ENCODE measurements at regions not wholly inside any gene's neighbourhood (a gene's known extent, or its start where the extent isn't known, plus 50 kb on each side); places are given as distances from the start of the nearest gene placed in this dataset.
"Not testable (repeated sequence)": the region's sequence is repeated elsewhere in the genome, so short reads cannot be mapped to it uniquely, and the experiment has no call there.

DNA sequence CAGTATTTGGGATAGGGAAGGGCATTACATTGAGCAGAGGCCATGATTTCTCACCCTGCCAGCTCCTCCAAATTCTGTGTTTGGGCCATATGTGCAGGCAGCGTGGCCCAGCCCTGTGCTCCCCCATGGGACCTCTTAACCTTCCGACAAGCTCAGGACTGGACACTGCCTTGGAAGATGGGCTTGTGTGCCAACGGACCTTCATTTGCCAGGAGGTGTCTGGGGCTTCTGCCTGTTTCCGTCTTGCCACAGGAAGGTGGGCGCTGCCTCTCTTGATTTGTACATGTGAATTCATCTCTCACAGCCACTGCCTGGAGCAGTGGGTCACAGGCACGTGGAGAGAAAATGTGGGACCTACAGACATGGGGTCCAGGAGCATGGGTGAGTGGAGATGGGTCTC is 272.6 kb downstream of the CCSER2 start:
- Mint-ChIP-seq H3K4me1 (ENCODE audit: low read depth, unreplicated experiment) (no peaks in the 10 kb centered on the region), H3K27me3 (ENCODE audit: unreplicated experiment) (peaks cover 28% of the 10 kb centered on the region), H3K9me3 (ENCODE audit: low read depth, unreplicated experiment) (peaks cover 3% of the 10 kb centered on the region), H3K36me3 (ENCODE audit: insufficient read depth, unreplicated experiment) (no peaks in the 10 kb centered on the region), H3K4me3 (ENCODE audit: low read depth, unreplicated experiment) (no peak overlapping the region), H3K27ac (ENCODE audit: unreplicated experiment) (no peak overlapping the region)
- intact Hi-C loops (cut with micrococcal nuclease; ENCODE audit: unreplicated experiment): no loop called here
- CTCF ChIA-PET: interaction anchor here (0.7 kb wide), 1 partner anchor 8 kb away, joined by 4 read pairs; no protein-coding TSS in a partner anchor
- TF ChIP-seq, protein P1, sequence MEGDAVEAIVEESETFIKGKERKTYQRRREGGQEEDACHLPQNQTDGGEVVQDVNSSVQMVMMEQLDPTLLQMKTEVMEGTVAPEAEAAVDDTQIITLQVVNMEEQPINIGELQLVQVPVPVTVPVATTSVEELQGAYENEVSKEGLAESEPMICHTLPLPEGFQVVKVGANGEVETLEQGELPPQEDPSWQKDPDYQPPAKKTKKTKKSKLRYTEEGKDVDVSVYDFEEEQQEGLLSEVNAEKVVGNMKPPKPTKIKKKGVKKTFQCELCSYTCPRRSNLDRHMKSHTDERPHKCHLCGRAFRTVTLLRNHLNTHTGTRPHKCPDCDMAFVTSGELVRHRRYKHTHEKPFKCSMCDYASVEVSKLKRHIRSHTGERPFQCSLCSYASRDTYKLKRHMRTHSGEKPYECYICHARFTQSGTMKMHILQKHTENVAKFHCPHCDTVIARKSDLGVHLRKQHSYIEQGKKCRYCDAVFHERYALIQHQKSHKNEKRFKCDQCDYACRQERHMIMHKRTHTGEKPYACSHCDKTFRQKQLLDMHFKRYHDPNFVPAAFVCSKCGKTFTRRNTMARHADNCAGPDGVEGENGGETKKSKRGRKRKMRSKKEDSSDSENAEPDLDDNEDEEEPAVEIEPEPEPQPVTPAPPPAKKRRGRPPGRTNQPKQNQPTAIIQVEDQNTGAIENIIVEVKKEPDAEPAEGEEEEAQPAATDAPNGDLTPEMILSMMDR (IDR thresholded peaks at IDR 0.05; ENCODE audit: unreplicated experiment): no peak
- DNase-seq: no peak
- BruUV-seq (replicated peaks): no TSS peak

DNA sequence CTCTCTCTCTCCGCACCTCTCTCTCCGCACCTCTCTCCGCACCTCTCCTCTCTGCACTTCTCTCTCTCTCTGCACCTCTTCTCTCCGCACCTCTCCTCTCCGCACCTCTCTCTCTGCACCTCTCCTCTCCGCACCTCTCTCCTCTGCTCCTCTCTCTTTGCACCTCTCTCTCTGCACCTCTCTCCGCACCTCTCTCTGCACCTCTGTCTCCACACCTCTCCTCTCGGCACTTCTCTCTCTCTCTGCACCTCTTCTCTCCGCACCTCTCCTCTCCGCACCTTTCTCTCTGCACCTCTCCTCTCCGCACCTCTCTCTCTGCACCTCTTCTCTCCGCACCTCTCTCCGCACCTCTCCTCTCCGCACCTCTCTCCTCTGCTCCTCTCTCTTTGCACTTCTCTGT is 274.2 kb downstream of the CCSER2 start:
- CTCF ChIA-PET; H3K9me3 Mint-ChIP-seq (ENCODE audit: low read depth, unreplicated experiment); DNase-seq; H3K36me3 Mint-ChIP-seq (ENCODE audit: insufficient read depth, unreplicated experiment); H3K4me1 Mint-ChIP-seq (ENCODE audit: low read depth, unreplicated experiment); H3K27ac Mint-ChIP-seq (ENCODE audit: unreplicated experiment); H3K4me3 Mint-ChIP-seq (ENCODE audit: low read depth, unreplicated experiment); BruUV-seq (replicated peaks); intact Hi-C loops (cut with micrococcal nuclease; ENCODE audit: unreplicated experiment): not testable (repeated sequence)
- H3K27me3 Mint-ChIP-seq (ENCODE audit: unreplicated experiment): peaks cover 30% of the 10 kb centered on the region

DNA sequence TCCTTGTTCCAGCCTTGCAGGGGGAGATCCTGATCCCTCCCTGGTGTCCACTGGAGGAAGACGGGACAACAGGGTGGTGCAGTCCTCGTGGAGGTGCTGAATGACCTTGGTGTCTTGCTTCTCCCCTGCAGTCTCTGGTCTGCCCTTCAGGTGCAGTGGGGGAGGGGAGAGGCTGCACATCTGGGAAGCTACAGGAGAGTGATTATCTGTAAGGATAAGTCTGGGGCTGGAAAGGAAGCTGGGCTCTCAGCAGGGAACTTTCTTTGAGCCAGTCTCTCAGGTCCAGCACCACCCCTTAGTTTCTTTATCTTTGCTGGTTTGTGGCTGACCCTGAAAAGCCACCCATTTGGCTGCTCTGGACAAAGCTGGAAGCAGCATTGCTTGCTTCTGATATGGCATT is 275.6 kb downstream of the CCSER2 start:
- Mint-ChIP-seq H3K27ac (ENCODE audit: unreplicated experiment) (no peak overlapping the region), H3K4me3 (ENCODE audit: low read depth, unreplicated experiment) (no peak overlapping the region), H3K27me3 (ENCODE audit: unreplicated experiment) (peaks cover 21% of the 10 kb centered on the region), H3K9me3 (ENCODE audit: low read depth, unreplicated experiment) (no peaks in the 10 kb centered on the region), H3K36me3 (ENCODE audit: insufficient read depth, unreplicated experiment) (no peaks in the 10 kb centered on the region), H3K4me1 (ENCODE audit: low read depth, unreplicated experiment) (no peaks in the 10 kb centered on the region)
- no TSS peak for BruUV-seq (replicated peaks)
- TF ChIP-seq, protein P1 (IDR thresholded peaks at IDR 0.05; ENCODE audit: unreplicated experiment): no peak
- DNase-seq: no peak
- CTCF ChIA-PET: interaction anchor here (1.0 kb wide), 1 partner anchor 64 kb away, joined by 3 read pairs; no protein-coding TSS in a partner anchor
- intact Hi-C loops (cut with micrococcal nuclease; ENCODE audit: unreplicated experiment): no loop called here

GRCh38 chr10:84605802-84606201 is 277.4 kb downstream of the CCSER2 start:
- Mint-ChIP-seq H3K36me3 (ENCODE audit: insufficient read depth, unreplicated experiment) (no peaks in the 10 kb centered on the region), H3K27me3 (ENCODE audit: unreplicated experiment) (peaks cover 39% of the 10 kb centered on the region), H3K4me3 (ENCODE audit: low read depth, unreplicated experiment) (no peak overlapping the region), H3K9me3 (ENCODE audit: low read depth, unreplicated experiment) (no peaks in the 10 kb centered on the region), H3K27ac (ENCODE audit: unreplicated experiment) (no peak overlapping the region), H3K4me1 (ENCODE audit: low read depth, unreplicated experiment) (no peaks in the 10 kb centered on the region)
- no peak for DNase-seq
- CTCF ChIA-PET: interaction anchor here (0.6 kb wide), 1 partner anchor 372 kb away, joined by 3 read pairs; no protein-coding TSS in a partner anchor
- no TSS peak for BruUV-seq (replicated peaks)
- intact Hi-C loops (cut with micrococcal nuclease; ENCODE audit: unreplicated experiment): no loop called here
- TF ChIP-seq, protein P1 (IDR thresholded peaks at IDR 0.05; ENCODE audit: unreplicated experiment): no peak

- no peak overlapping the region for H3K27ac Mint-ChIP-seq (ENCODE audit: unreplicated experiment)
- TF ChIP-seq, protein P1 (IDR thresholded peaks at IDR 0.05; ENCODE audit: unreplicated experiment): no peak
- no TSS peak for BruUV-seq (replicated peaks)
- no peaks in the 10 kb centered on the region for H3K4me1 Mint-ChIP-seq (ENCODE audit: low read depth, unreplicated experiment)
- CTCF ChIA-PET: interaction anchor here (1.0 kb wide), 1 partner anchor 396 kb away, joined by 3 read pairs; no protein-coding TSS in a partner anchor
- H3K27me3 Mint-ChIP-seq (ENCODE audit: unreplicated experiment): peaks cover 40% of the 10 kb centered on the region
- no peaks in the 10 kb centered on the region for H3K9me3 Mint-ChIP-seq (ENCODE audit: low read depth, unreplicated experiment)
- H3K36me3 Mint-ChIP-seq (ENCODE audit: insufficient read depth, unreplicated experiment): no peaks in the 10 kb centered on the region
- no peak overlapping the region for H3K4me3 Mint-ChIP-seq (ENCODE audit: low read depth, unreplicated experiment)
- intact Hi-C loops (cut with micrococcal nuclease; ENCODE audit: unreplicated experiment): no loop called here
- no peak for DNase-seq
These were observed 278.0 kb downstream of the CCSER2 start for GRCh38 chr10:84606428-84606827.
